ENCODE measurements at regions not wholly inside any gene's neighbourhood (a gene's known extent, or its start where the extent isn't known, plus 50 kb on each side); places are given as distances from the start of the nearest gene placed in this dataset.
"Not testable (repeated sequence)": the region's sequence is repeated elsewhere in the genome, so short reads cannot be mapped to it uniquely, and the experiment has no call there.

- DNase-seq, result not testable (repeated sequence)
These were observed 150.9 kb upstream of the TEX13D start for GRCh38 chrX:124181515-124181914.

- DNase-seq, result no peak
These were observed 142.0 kb upstream of the TEX13D start for GRCh38 chrX:124190440-124190839.

- no peak for DNase-seq
These were observed 138.3 kb upstream of the TEX13D start for GRCh38 chrX:124194199-124194598.

GRCh38 chrX:124194901-124195300 is 137.6 kb upstream of the TEX13D start:
- no peak for DNase-seq

- no peak for DNase-seq
These were observed 129.1 kb upstream of the TEX13D start for GRCh38 chrX:124203311-124203710.

GRCh38 chrX:124208660-124209059 is 123.8 kb upstream of the TEX13D start:
- no peak for DNase-seq

- DNase-seq, result no peak
These were observed 122.5 kb upstream of the TEX13D start for GRCh38 chrX:124209792-124210576.

- DNase-seq, result no peak
These were observed 121.0 kb upstream of the TEX13D start for GRCh38 chrX:124211312-124211942.

GRCh38 chrX:124212622-124213021 is 119.8 kb upstream of the TEX13D start:
- DNase-seq, result peak; percentile 18

GRCh38 chrX:124215786-124216185 is 116.7 kb upstream of the TEX13D start:
- DNase-seq, result no peak

- no peak for DNase-seq
These were observed 115.9 kb upstream of the TEX13D start for GRCh38 chrX:124216396-124217115.

GRCh38 chrX:124217304-124218251 is 114.9 kb upstream of the TEX13D start:
- DNase-seq, result peak; percentile 61

GRCh38 chrX:124223524-124223923 is 108.9 kb upstream of the TEX13D start:
- DNase-seq, result no peak

- no peak for DNase-seq
These were observed 107.9 kb upstream of the TEX13D start for GRCh38 chrX:124224528-124224927.

- DNase-seq, result no peak
These were observed 106.3 kb upstream of the TEX13D start for GRCh38 chrX:124226129-124226528.

- DNase-seq, result no peak
These were observed 103.6 kb upstream of the TEX13D start for GRCh38 chrX:124228849-124229248.

GRCh38 chrX:124229374-124229773 is 103.1 kb upstream of the TEX13D start:
- DNase-seq, result no peak

GRCh38 chrX:124230655-124231450 is 101.6 kb upstream of the TEX13D start:
- no peak for DNase-seq

- no peak for DNase-seq
These were observed 101.1 kb upstream of the TEX13D start for GRCh38 chrX:124231451-124231759.

GRCh38 chrX:124232523-124233201 is 99.8 kb upstream of the TEX13D start:
- no peak for DNase-seq

- DNase-seq, result no peak
These were observed 98.1 kb upstream of the TEX13D start for GRCh38 chrX:124234348-124234747.
